ENCODE measurements at regions not wholly inside any gene's neighbourhood (a gene's known extent, or its start where the extent isn't known, plus 50 kb on each side); places are given as distances from the start of the nearest gene placed in this dataset.

- no peak overlapping the region for H3K27ac ChIP-seq (ENCODE audit: low read depth in 2 of 2, low read length in 2 of 2)
- no peaks in the 10 kb centered on the region for H3K36me3 ChIP-seq (ENCODE audit: control insufficient read depth in 2 of 3, insufficient read depth in 3 of 3, low read length in 3 of 3)
- no peak for FAIRE-seq
- H3K9ac ChIP-seq (ENCODE audit: low read length in 3 of 3) = no peak overlapping the region
- H3K4me1 ChIP-seq (ENCODE audit: control insufficient read depth in 2 of 3, insufficient read depth in 2 of 3, low read depth in 1 of 3, low read length in 3 of 3) = no peaks in the 10 kb centered on the region
- no peak for TF ChIP-seq CTCF (IDR thresholded peaks at IDR 0.05; ENCODE audit: borderline replicate concordance, extremely low read depth, insufficient read depth)
- no peaks in the 10 kb centered on the region for H3K27me3 ChIP-seq (ENCODE audit: control insufficient read depth, insufficient read depth, low read length)
- no peak overlapping the region for H3K4me3 ChIP-seq (ENCODE audit: low read length in 3 of 3)
- intact Hi-C loops (cut with DNase I) = no loop called here
- DNase-seq = no peak
- no peaks in the 10 kb centered on the region for H3K9me3 ChIP-seq (ENCODE audit: control insufficient read depth in 2 of 3, insufficient read depth in 1 of 3, low read length in 3 of 3)
Observed at GRCh38 chr3:82494977-82495489, 733.6 kb upstream of the GBE1 start.

- no peak for TF ChIP-seq CTCF (IDR thresholded peaks at IDR 0.05; ENCODE audit: borderline replicate concordance, extremely low read depth, insufficient read depth)
- no peaks in the 10 kb centered on the region for H3K36me3 ChIP-seq (ENCODE audit: control insufficient read depth in 2 of 3, insufficient read depth in 3 of 3, low read length in 3 of 3)
- FAIRE-seq = no peak
- no peaks in the 10 kb centered on the region for H3K4me1 ChIP-seq (ENCODE audit: control insufficient read depth in 2 of 3, insufficient read depth in 2 of 3, low read depth in 1 of 3, low read length in 3 of 3)
- H3K9me3 ChIP-seq (ENCODE audit: control insufficient read depth in 2 of 3, insufficient read depth in 1 of 3, low read length in 3 of 3) = no peaks in the 10 kb centered on the region
- H3K4me3 ChIP-seq (ENCODE audit: low read length in 3 of 3) = no peak overlapping the region
- no peak overlapping the region for H3K9ac ChIP-seq (ENCODE audit: low read length in 3 of 3)
- intact Hi-C loops (cut with DNase I) = no loop called here
- no peak overlapping the region for H3K27ac ChIP-seq (ENCODE audit: low read depth in 2 of 2, low read length in 2 of 2)
- H3K27me3 ChIP-seq (ENCODE audit: control insufficient read depth, insufficient read depth, low read length) = no peaks in the 10 kb centered on the region
- no peak for DNase-seq
Observed at GRCh38 chr3:82493858-82494257, 732.4 kb upstream of the GBE1 start.

- peaks cover 0 to 4% (median 0%) of the 10 kb centered on the region in 3 donors for H3K9me3 ChIP-seq (ENCODE audit: control insufficient read depth in 2 of 3, insufficient read depth in 1 of 3, low read length in 3 of 3)
- no peak overlapping the region for H3K9ac ChIP-seq (ENCODE audit: low read length in 3 of 3)
- intact Hi-C loops (cut with DNase I) = no loop called here
- TF ChIP-seq CTCF (IDR thresholded peaks at IDR 0.05; ENCODE audit: borderline replicate concordance, extremely low read depth, insufficient read depth) = no peak
- no peaks in the 10 kb centered on the region for H3K4me1 ChIP-seq (ENCODE audit: control insufficient read depth in 2 of 3, insufficient read depth in 2 of 3, low read depth in 1 of 3, low read length in 3 of 3)
- no peak overlapping the region for H3K27ac ChIP-seq (ENCODE audit: low read depth in 2 of 2, low read length in 2 of 2)
- DNase-seq (no peak), FAIRE-seq (no peak)
- no peak overlapping the region for H3K4me3 ChIP-seq (ENCODE audit: low read length in 3 of 3)
- no peaks in the 10 kb centered on the region for H3K27me3 ChIP-seq (ENCODE audit: control insufficient read depth, insufficient read depth, low read length)
- no peaks in the 10 kb centered on the region for H3K36me3 ChIP-seq (ENCODE audit: control insufficient read depth in 2 of 3, insufficient read depth in 3 of 3, low read length in 3 of 3)
Observed at GRCh38 chr3:82475306-82475705, 713.9 kb upstream of the GBE1 start.

GRCh38 chr3:82474711-82475110 lies 713.3 kb upstream of the GBE1 start:
- TF ChIP-seq CTCF (IDR thresholded peaks at IDR 0.05; ENCODE audit: borderline replicate concordance, extremely low read depth, insufficient read depth) = no peak
- FAIRE-seq (no peak), DNase-seq (no peak)
- Histone ChIP-seq H3K4me1 (ENCODE audit: control insufficient read depth in 2 of 3, insufficient read depth in 2 of 3, low read depth in 1 of 3, low read length in 3 of 3) (no peaks in the 10 kb centered on the region), H3K9ac (ENCODE audit: low read length in 3 of 3) (no peak overlapping the region), H3K4me3 (ENCODE audit: low read length in 3 of 3) (no peak overlapping the region), H3K27me3 (ENCODE audit: control insufficient read depth, insufficient read depth, low read length) (no peaks in the 10 kb centered on the region), H3K9me3 (ENCODE audit: control insufficient read depth in 2 of 3, insufficient read depth in 1 of 3, low read length in 3 of 3) (peaks cover 0 to 4% (median 0%) of the 10 kb centered on the region in 3 donors), H3K36me3 (ENCODE audit: control insufficient read depth in 2 of 3, insufficient read depth in 3 of 3, low read length in 3 of 3) (no peaks in the 10 kb centered on the region), H3K27ac (ENCODE audit: low read depth in 2 of 2, low read length in 2 of 2) (no peak overlapping the region)
- intact Hi-C loops (cut with DNase I) = no loop called here
